ENCODE measurements at regions not wholly inside any gene's neighbourhood (a gene's known extent, or its start where the extent isn't known, plus 50 kb on each side); places are given as distances from the start of the nearest gene placed in this dataset.

- no peak for FAIRE-seq
- Histone ChIP-seq H3K4me1 (replicated peaks in 1 of 2; ENCODE audit: control insufficient read depth in 2 of 2, insufficient read depth in 2 of 2, low read length in 2 of 2) (no peaks in the 10 kb centered on the region), H3K9me1 (ENCODE audit: control insufficient read depth, insufficient read depth, low read length) (no peaks in the 10 kb centered on the region), H3K27ac (ENCODE audit: extremely low read depth, low read depth, low read length) (no peak overlapping the region), H2AFZ (ENCODE audit: low read depth, low read length) (no peak overlapping the region), H3K4me2 (ENCODE audit: insufficient read depth, low read length) (no peak overlapping the region), H3K9ac (ENCODE audit: insufficient read depth in 1 of 2, low read depth in 2 of 2, low read length in 2 of 2) (no peak overlapping the region), H3K36me3 (ENCODE audit: control insufficient read depth, insufficient read depth, low read length) (no peaks in the 10 kb centered on the region), H3K79me2 (ENCODE audit: control insufficient read depth, insufficient read depth, low read length) (no peaks in the 10 kb centered on the region), H3K4me3 (no peak overlapping the region), H4K20me1 (replicated peaks; ENCODE audit: control insufficient read depth, insufficient read depth, low read length) (no peaks in the 10 kb centered on the region), H3K9me3 (replicated peaks; ENCODE audit: control insufficient read depth, insufficient read depth, low read depth, low read length) (no peaks in the 10 kb centered on the region), H3K27me3 (ENCODE audit: control insufficient read depth in 2 of 2, insufficient read depth in 2 of 2, low read length in 2 of 2) (no peaks in the 10 kb centered on the region)
- ChIA-PET POLR2A (no interaction called here), CTCF (ENCODE audit: low intra/inter-chr PET ratio) (no interaction called here)
- in situ Hi-C loops (cut with MboI): no loop called here
- no peak for DNase-seq (ENCODE audit: extremely low read depth in 1 of 4, low spot score in 3 of 4)
- ATAC-seq: no peak
- BruUV-seq (replicated peaks): no TSS peak
- intact Hi-C loops (cut with micrococcal nuclease): no loop called here
- 0% methylated on average over 4 of the region's 4 CpGs for WGBS (ENCODE audit: insufficient coverage, low coverage, missing lambda C conversion rate)
- TF ChIP-seq, protein P1, sequence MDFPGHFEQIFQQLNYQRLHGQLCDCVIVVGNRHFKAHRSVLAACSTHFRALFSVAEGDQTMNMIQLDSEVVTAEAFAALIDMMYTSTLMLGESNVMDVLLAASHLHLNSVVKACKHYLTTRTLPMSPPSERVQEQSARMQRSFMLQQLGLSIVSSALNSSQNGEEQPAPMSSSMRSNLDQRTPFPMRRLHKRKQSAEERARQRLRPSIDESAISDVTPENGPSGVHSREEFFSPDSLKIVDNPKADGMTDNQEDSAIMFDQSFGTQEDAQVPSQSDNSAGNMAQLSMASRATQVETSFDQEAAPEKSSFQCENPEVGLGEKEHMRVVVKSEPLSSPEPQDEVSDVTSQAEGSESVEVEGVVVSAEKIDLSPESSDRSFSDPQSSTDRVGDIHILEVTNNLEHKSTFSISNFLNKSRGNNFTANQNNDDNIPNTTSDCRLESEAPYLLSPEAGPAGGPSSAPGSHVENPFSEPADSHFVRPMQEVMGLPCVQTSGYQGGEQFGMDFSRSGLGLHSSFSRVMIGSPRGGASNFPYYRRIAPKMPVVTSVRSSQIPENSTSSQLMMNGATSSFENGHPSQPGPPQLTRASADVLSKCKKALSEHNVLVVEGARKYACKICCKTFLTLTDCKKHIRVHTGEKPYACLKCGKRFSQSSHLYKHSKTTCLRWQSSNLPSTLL (IDR thresholded peaks at IDR 0.05): no peak
- TF ChIP-seq MLX (CRISPR knock-in tag; conservative IDR thresholded peaks at IDR 0.05) (no peak), MCM5 (IDR thresholded peaks at IDR 0.05; ENCODE audit: low read depth) (no peak), SP1 (CRISPR knock-in tag; IDR thresholded peaks at IDR 0.05) (no peak), ZNF551 (CRISPR knock-in tag; IDR thresholded peaks at IDR 0.05) (no peak), BHLHE40 (IDR thresholded peaks at IDR 0.05; ENCODE audit: low read length) (no peak)
Observed at GRCh38 chr16:52827456-52827855, 225.2 kb downstream of the CHD9NB start.
